ENCODE measurements at regions not wholly inside any gene's neighbourhood (a gene's known extent, or its start where the extent isn't known, plus 50 kb on each side); places are given as distances from the start of the nearest gene placed in this dataset.

DNA sequence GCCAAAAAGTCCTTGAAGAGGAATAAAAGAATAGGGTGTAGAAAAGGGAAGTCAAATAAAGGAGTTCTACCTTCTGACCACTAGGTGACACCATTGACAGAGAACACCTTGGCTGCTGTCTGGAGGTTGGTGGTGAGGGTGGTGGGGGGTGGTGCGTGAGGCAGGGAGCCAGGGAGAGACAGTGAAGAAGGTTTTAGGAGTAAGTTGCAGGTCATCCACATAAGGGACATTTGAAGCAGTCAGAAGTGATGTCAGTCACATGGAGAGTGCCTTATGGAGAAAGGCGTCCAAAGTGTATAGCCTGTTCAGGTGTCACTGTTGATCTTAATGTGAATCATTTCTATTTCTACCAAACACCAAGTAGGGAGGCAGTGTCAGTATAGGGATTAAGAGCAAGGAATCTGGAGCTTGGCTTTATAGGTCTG lies 279.3 kb upstream of the DDHD1 start:
- no peak for FAIRE-seq
- DNase-seq (ENCODE audit: insufficient read length, low spot score): no peak
- TF ChIP-seq, protein P1, sequence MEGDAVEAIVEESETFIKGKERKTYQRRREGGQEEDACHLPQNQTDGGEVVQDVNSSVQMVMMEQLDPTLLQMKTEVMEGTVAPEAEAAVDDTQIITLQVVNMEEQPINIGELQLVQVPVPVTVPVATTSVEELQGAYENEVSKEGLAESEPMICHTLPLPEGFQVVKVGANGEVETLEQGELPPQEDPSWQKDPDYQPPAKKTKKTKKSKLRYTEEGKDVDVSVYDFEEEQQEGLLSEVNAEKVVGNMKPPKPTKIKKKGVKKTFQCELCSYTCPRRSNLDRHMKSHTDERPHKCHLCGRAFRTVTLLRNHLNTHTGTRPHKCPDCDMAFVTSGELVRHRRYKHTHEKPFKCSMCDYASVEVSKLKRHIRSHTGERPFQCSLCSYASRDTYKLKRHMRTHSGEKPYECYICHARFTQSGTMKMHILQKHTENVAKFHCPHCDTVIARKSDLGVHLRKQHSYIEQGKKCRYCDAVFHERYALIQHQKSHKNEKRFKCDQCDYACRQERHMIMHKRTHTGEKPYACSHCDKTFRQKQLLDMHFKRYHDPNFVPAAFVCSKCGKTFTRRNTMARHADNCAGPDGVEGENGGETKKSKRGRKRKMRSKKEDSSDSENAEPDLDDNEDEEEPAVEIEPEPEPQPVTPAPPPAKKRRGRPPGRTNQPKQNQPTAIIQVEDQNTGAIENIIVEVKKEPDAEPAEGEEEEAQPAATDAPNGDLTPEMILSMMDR (IDR thresholded peaks at IDR 0.05; ENCODE audit: insufficient read depth, missing control alignments): peak; percentile 52

DNA sequence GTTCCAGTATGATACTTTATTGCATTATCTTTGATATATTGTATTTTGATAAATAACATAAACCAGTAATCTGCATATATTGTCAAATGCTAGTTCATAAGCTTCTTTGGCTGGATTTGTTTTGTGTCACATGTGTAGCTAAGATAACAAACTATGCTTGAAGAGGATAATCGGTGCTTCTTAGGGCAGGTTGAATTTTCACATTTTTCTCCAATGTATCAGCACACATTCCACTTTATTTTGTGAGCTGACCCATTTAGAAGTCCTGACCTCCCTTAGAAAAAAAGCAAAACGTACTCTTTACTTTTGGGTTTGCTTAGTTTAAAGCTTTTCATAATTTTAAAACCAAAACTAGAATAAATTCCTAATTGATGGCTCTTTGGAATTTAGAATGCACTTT lies 277.7 kb upstream of the DDHD1 start:
- TF ChIP-seq, protein P1 (IDR thresholded peaks at IDR 0.05; ENCODE audit: insufficient read depth, missing control alignments): no peak
- DNase-seq (ENCODE audit: insufficient read length, low spot score): no peak
- no peak for FAIRE-seq

- DNase-seq (ENCODE audit: insufficient read length, low spot score) (no peak), FAIRE-seq (no peak)
- TF ChIP-seq, protein P1 (IDR thresholded peaks at IDR 0.05; ENCODE audit: insufficient read depth, missing control alignments): peak; percentile 23
These were observed 259.9 kb upstream of the DDHD1 start for GRCh38 chr14:53412819-53413675.

GRCh38 chr14:53411125-53411524 lies 258.0 kb upstream of the DDHD1 start:
- FAIRE-seq (no peak), DNase-seq (ENCODE audit: insufficient read length, low spot score) (no peak)

DNA sequence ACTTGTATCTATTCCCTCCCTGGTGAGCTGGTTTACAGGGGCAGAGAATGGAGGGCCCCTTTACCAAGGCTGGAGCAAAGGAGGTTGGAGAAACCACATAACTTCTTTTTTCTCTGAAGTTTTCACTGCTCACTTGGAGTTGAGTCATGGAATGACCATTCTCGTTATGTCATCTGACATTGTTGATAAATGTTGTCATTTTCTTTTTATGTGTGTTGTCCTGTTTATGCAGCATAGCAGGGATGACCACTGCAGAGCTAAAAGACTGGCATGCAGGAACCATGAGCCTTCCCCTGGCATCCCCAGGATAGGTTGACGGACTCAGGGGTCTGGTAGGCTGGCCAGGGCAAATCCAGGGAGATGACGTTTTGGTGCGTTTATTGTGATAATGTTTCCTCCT lies 256.8 kb upstream of the DDHD1 start:
- FAIRE-seq: no peak
- TF ChIP-seq, protein P1 (IDR thresholded peaks at IDR 0.05; ENCODE audit: insufficient read depth, missing control alignments): no peak
- no peak for DNase-seq (ENCODE audit: insufficient read length, low spot score)

More at GRCh38 chr14:53411125-53411524, 258.0 kb upstream of the DDHD1 start:
- TF ChIP-seq, protein P1 (IDR thresholded peaks at IDR 0.05; ENCODE audit: insufficient read depth, missing control alignments): no peak

GRCh38 chr14:53409289-53409688 lies 256.2 kb upstream of the DDHD1 start:
- FAIRE-seq (no peak), DNase-seq (ENCODE audit: insufficient read length, low spot score) (no peak)
- TF ChIP-seq, protein P1 (IDR thresholded peaks at IDR 0.05; ENCODE audit: insufficient read depth, missing control alignments): no peak

Measured in D721Med (cell line).